ENCODE measurements at regions not wholly inside any gene's neighbourhood (a gene's known extent, or its start where the extent isn't known, plus 50 kb on each side); places are given as distances from the start of the nearest gene placed in this dataset.

GRCh38 chr17:77352996-77353395 lies 212.2 kb downstream of the SEC14L1 start:
- TF ChIP-seq NFIC (IDR thresholded peaks at IDR 0.05), result no peak
- no peak for TF ChIP-seq TAF1 (IDR thresholded peaks at IDR 0.05; ENCODE audit: low read depth)
- no peak for TF ChIP-seq EGR1 (IDR thresholded peaks at IDR 0.05)
- no peak for TF ChIP-seq FOXM1 (IDR thresholded peaks at IDR 0.05; ENCODE audit: borderline replicate concordance, low read depth)
- no peak for TF ChIP-seq YY1 (IDR thresholded peaks at IDR 0.05; ENCODE audit: low read depth)
- TF ChIP-seq USF1 (IDR thresholded peaks at IDR 0.05), result no peak
- TF ChIP-seq RAD21 (IDR thresholded peaks at IDR 0.05; ENCODE audit: low read depth), result no peak
- no peak for TF ChIP-seq CREB1 (IDR thresholded peaks at IDR 0.05; ENCODE audit: low read depth)
- no peak for TF ChIP-seq CEBPB (IDR thresholded peaks at IDR 0.05)
- TF ChIP-seq TCF12 (IDR thresholded peaks at IDR 0.05; ENCODE audit: low read depth), result no peak
- no peak for TF ChIP-seq TEAD4 (IDR thresholded peaks at IDR 0.05)

GRCh38 chr17:77353684-77354419 lies 213.1 kb downstream of the SEC14L1 start:
- TF ChIP-seq TAF1 (IDR thresholded peaks at IDR 0.05; ENCODE audit: low read depth) (no peak), TCF12 (IDR thresholded peaks at IDR 0.05; ENCODE audit: low read depth) (no peak), CEBPB (IDR thresholded peaks at IDR 0.05) (no peak), EGR1 (IDR thresholded peaks at IDR 0.05) (no peak), NFIC (IDR thresholded peaks at IDR 0.05) (no peak), TEAD4 (IDR thresholded peaks at IDR 0.05) (no peak), MAX (IDR thresholded peaks at IDR 0.05) (no peak), RAD21 (IDR thresholded peaks at IDR 0.05; ENCODE audit: low read depth) (no peak), YY1 (IDR thresholded peaks at IDR 0.05; ENCODE audit: low read depth) (no peak), EP300 (IDR thresholded peaks at IDR 0.05; ENCODE audit: borderline replicate concordance) (no peak), CREB1 (IDR thresholded peaks at IDR 0.05; ENCODE audit: low read depth) (no peak), REST (IDR thresholded peaks at IDR 0.05; ENCODE audit: low read depth) (no peak), USF1 (IDR thresholded peaks at IDR 0.05) (no peak), ZBTB7A (IDR thresholded peaks at IDR 0.05; ENCODE audit: low read depth) (no peak), FOXM1 (IDR thresholded peaks at IDR 0.05; ENCODE audit: borderline replicate concordance, low read depth) (no peak)

- TF ChIP-seq MAX (IDR thresholded peaks at IDR 0.05) (no peak), REST (IDR thresholded peaks at IDR 0.05; ENCODE audit: low read depth) (no peak), YY1 (IDR thresholded peaks at IDR 0.05; ENCODE audit: low read depth) (no peak), ZBTB7A (IDR thresholded peaks at IDR 0.05; ENCODE audit: low read depth) (no peak), NFIC (IDR thresholded peaks at IDR 0.05) (no peak), USF1 (IDR thresholded peaks at IDR 0.05) (no peak), CEBPB (IDR thresholded peaks at IDR 0.05) (no peak), TEAD4 (IDR thresholded peaks at IDR 0.05) (no peak), EP300 (IDR thresholded peaks at IDR 0.05; ENCODE audit: borderline replicate concordance) (no peak), CREB1 (IDR thresholded peaks at IDR 0.05; ENCODE audit: low read depth) (no peak), RAD21 (IDR thresholded peaks at IDR 0.05; ENCODE audit: low read depth) (no peak), FOXM1 (IDR thresholded peaks at IDR 0.05; ENCODE audit: borderline replicate concordance, low read depth) (no peak), TCF12 (IDR thresholded peaks at IDR 0.05; ENCODE audit: low read depth) (no peak)
These were observed 213.6 kb downstream of the SEC14L1 start for GRCh38 chr17:77354420-77354669.

GRCh38 chr17:77354670-77355455 lies 214.1 kb downstream of the SEC14L1 start:
- TF ChIP-seq RAD21 (IDR thresholded peaks at IDR 0.05; ENCODE audit: low read depth) (no peak), YY1 (IDR thresholded peaks at IDR 0.05; ENCODE audit: low read depth) (no peak), NFIC (IDR thresholded peaks at IDR 0.05) (no peak), REST (IDR thresholded peaks at IDR 0.05; ENCODE audit: low read depth) (no peak), CREB1 (IDR thresholded peaks at IDR 0.05; ENCODE audit: low read depth) (no peak), ZBTB7A (IDR thresholded peaks at IDR 0.05; ENCODE audit: low read depth) (no peak), USF1 (IDR thresholded peaks at IDR 0.05) (no peak), EP300 (IDR thresholded peaks at IDR 0.05; ENCODE audit: borderline replicate concordance) (no peak), TEAD4 (IDR thresholded peaks at IDR 0.05) (no peak), TAF1 (IDR thresholded peaks at IDR 0.05; ENCODE audit: low read depth) (no peak), MAX (IDR thresholded peaks at IDR 0.05) (no peak), TCF12 (IDR thresholded peaks at IDR 0.05; ENCODE audit: low read depth) (no peak)

Data from Ishikawa (cell line).